GM23338 (cell line): ENCODE measurements at regions not wholly inside any gene's neighbourhood (a gene's known extent, or its start where the extent isn't known, plus 50 kb on each side); places are given as distances from the start of the nearest gene placed in this dataset.

ENCODE experiments used
- ATAC-seq: fragments of 200-7000 bp; cut with Tn5 transposase; 3 replicates; pipeline ENCODE4 v1.9.1; 2020
- DNase-seq: peaks from one replicate; pipeline ENCODE4 v3.0.0-alpha.2; 2015; ENCODE audit warnings: low spot score
- H2AFZ ChIP-seq: fragments of 200-600 bp; sonication (generic); 2 replicates; pipeline ENCODE4 v1.8.0; 2016; ENCODE audit warnings: antibody characterized with exemption, mild to moderate bottlenecking, moderate library complexity
- H3F3A ChIP-seq: fragments of 200-600 bp; sonication (generic); replicated peaks from 2 replicates; pipeline ENCODE4 v1.8.0; 2017; ENCODE audit warnings: antibody characterized with exemption, mixed run types, low read depth
- H3K27ac ChIP-seq: fragments of 200-600 bp; sonication (generic); 2 replicates; pipeline ENCODE4 v1.6.1; 2016; ENCODE audit warnings: low read depth
- H3K27me3 ChIP-seq: fragments of 200-600 bp; sonication (generic); 2 replicates; pipeline ENCODE4 v1.8.0; 2016; ENCODE audit warnings: mild to moderate bottlenecking, mixed run types, moderate library complexity; ENCODE audit not compliant: insufficient read depth
- H3K36me3 ChIP-seq: fragments of 200-600 bp; sonication (generic); 2 replicates; pipeline ENCODE4 v1.8.0; 2016; ENCODE audit warnings: mild to moderate bottlenecking; ENCODE audit not compliant: insufficient read depth
- H3K4me1 ChIP-seq: fragments of 200-600 bp; sonication (generic); 2 replicates; pipeline ENCODE4 v1.8.0; 2016; ENCODE audit warnings: mild to moderate bottlenecking, moderate library complexity; ENCODE audit not compliant: insufficient read depth
- H3K4me2 ChIP-seq: fragments of 200-600 bp; sonication (generic); 2 replicates; pipeline ENCODE4 v1.7.1; 2017; ENCODE audit warnings: mixed run types
- H3K4me3 ChIP-seq: fragments of 200-600 bp; sonication (generic); 2 replicates; pipeline ENCODE4 v1.6.1; 2016; ENCODE audit warnings: mixed run types
- H3K79me2 ChIP-seq: fragments of 200-600 bp; sonication (generic); replicated peaks from 2 replicates; pipeline ENCODE4 v1.8.0; 2017; ENCODE audit warnings: mild to moderate bottlenecking; ENCODE audit not compliant: insufficient read depth
- H3K9me2 ChIP-seq: fragments of 200-600 bp; sonication (generic); 2 replicates; pipeline ENCODE4 v1.8.0; 2017; ENCODE audit not compliant: insufficient read depth
- H4K20me1 ChIP-seq: fragments of 200-600 bp; sonication (generic); replicated peaks from 2 replicates; pipeline ENCODE4 v1.8.0; 2017; ENCODE audit warnings: mild to moderate bottlenecking; ENCODE audit not compliant: insufficient read depth
- H3K27ac Mint-ChIP-seq: 2 replicates; pipeline ENCODE4 v1.8.0; 2020; ENCODE audit warnings: inconsistent platforms, mild to moderate bottlenecking, moderate library complexity, mixed read lengths
- H3K27me3 Mint-ChIP-seq: 3 replicates; pipeline ENCODE4 v1.8.0; 2022; ENCODE audit warnings: low read depth, mild to moderate bottlenecking, moderate library complexity, mixed read lengths, inconsistent platforms; ENCODE audit not compliant: insufficient read depth, poor library complexity
- H3K36me3 Mint-ChIP-seq: 3 replicates; pipeline ENCODE4 v1.8.0; 2021; ENCODE audit warnings: low read depth, mild to moderate bottlenecking, inconsistent platforms, moderate library complexity, mixed read lengths
- H3K4me1 Mint-ChIP-seq: 3 replicates; pipeline ENCODE4 v1.8.0; 2020; ENCODE audit warnings: mild to moderate bottlenecking, inconsistent platforms, mixed read lengths
- H3K4me3 Mint-ChIP-seq: 3 replicates; pipeline ENCODE4 v1.8.0; 2021; ENCODE audit warnings: moderate library complexity, mild to moderate bottlenecking, inconsistent platforms, mixed read lengths
- H3K9me3 Mint-ChIP-seq: 3 replicates; pipeline ENCODE4 v1.8.0; 2020; ENCODE audit warnings: moderate library complexity, mild to moderate bottlenecking, inconsistent platforms, mixed read lengths
- CREB1 ChIP-seq: fragments of 250-450 bp; sonication (Bioruptor Pico); IDR thresholded peaks from 2 replicates; pipeline ENCODE4 v1.5.0; 2020; ENCODE audit warnings: low read depth, mild to moderate bottlenecking, moderate library complexity
- CTCF ChIP-seq, 2 experiments: fragments of 200-600 bp in 1 of 2; sonication (generic) in 1 of 2; conservative IDR thresholded peaks; 2 replicates each; pipeline versions ENCODE4 v1.5.1 to v1.6.1; 2016 to 2017; ENCODE audit warnings: antibody characterized with exemption in 2 of 2, low read depth in 2 of 2, mild to moderate bottlenecking in 2 of 2, moderate library complexity in 1 of 2
- ETS1 ChIP-seq: IDR thresholded peaks from 2 replicates; pipeline ENCODE4 v1.6.1; 2016; ENCODE audit warnings: antibody characterized with exemption
- EZH2 ChIP-seq: fragments of 200-600 bp; sonication (generic); IDR thresholded peaks from one replicate; pipeline ENCODE4 v1.8.0; 2017; ENCODE audit warnings: antibody characterized with exemption, mild to moderate bottlenecking, low read depth; ENCODE audit not compliant: unreplicated experiment
- EZH2phosphoT487 ChIP-seq: fragments of 200-600 bp; sonication (generic); IDR thresholded peaks from one replicate; pipeline ENCODE4 v1.8.1; 2018; ENCODE audit warnings: antibody characterized with exemption; ENCODE audit not compliant: unreplicated experiment
- NANOG ChIP-seq: IDR thresholded peaks from 2 replicates; pipeline ENCODE4 v1.6.1; 2016; ENCODE audit warnings: antibody characterized with exemption, borderline replicate concordance
- ZNF331 ChIP-seq: fragments of 250-450 bp; sonication (Bioruptor Pico); IDR thresholded peaks from 2 replicates; pipeline ENCODE4 v1.5.0; 2020; ENCODE audit warnings: low read depth, mild to moderate bottlenecking, moderate library complexity
- ZNF462 ChIP-seq: fragments of 250-450 bp; sonication (Bioruptor Pico); IDR thresholded peaks from 2 replicates; pipeline ENCODE4 v1.5.0; 2020; ENCODE audit warnings: mild to moderate bottlenecking, moderate library complexity

GRCh38 chr1:193406901-193407300 lies 220.5 kb upstream of the B3GALT2 start:
- H3K36me3 ChIP-seq: no peaks in the 10 kb centered on the region
- H3K27me3 ChIP-seq: no peaks in the 10 kb centered on the region
- H4K20me1 ChIP-seq: no peaks in the 10 kb centered on the region
- H3K27ac ChIP-seq: no peak overlapping the region
- Mint-ChIP-seq H3K4me1 (no peaks in the 10 kb centered on the region), H3K36me3 (no peaks in the 10 kb centered on the region), H3K4me3 (no peak overlapping the region), H3K27ac (no peak overlapping the region), H3K9me3 (no peaks in the 10 kb centered on the region), H3K27me3 (no peaks in the 10 kb centered on the region)
- no peaks in the 10 kb centered on the region for H3K9me2 ChIP-seq
- H3K4me1 ChIP-seq: no peaks in the 10 kb centered on the region
- no peaks in the 10 kb centered on the region for H3K79me2 ChIP-seq
- H2AFZ ChIP-seq: no peak overlapping the region
- DNase-seq: peak; percentile 76
- ATAC-seq: no peak; the same call in 2 of the 3 replicates
- no peak for TF ChIP-seq EZH2phosphoT487
- TF ChIP-seq EZH2: no peak
- no peak for TF ChIP-seq ETS1
- no peak for TF ChIP-seq ZNF331
- TF ChIP-seq CREB1 (CRISPR knock-in tag): no peak
- TF ChIP-seq NANOG: no peak
- TF ChIP-seq CTCF (conservative IDR thresholded peaks at IDR 0.05; ENCODE audit: low read depth in 2 of 2): peak; percentile 68 to 85
- TF ChIP-seq ZNF462 (CRISPR knock-in tag): no peak
- no peaks in the 10 kb centered on the region for H3F3A ChIP-seq
- H3K4me3 ChIP-seq: no peak overlapping the region
- no peak overlapping the region for H3K4me2 ChIP-seq
